RWPE2 (cell line): ENCODE measurements at regions not wholly inside any gene's neighbourhood (a gene's known extent, or its start where the extent isn't known, plus 50 kb on each side); places are given as distances from the start of the nearest gene placed in this dataset.

Experiments
- ATAC-seq: fragments of 200-7000 bp; cut with Tn5 transposase; 3 replicates; pipeline ENCODE4 v1.9.1; 2021; ENCODE audit warnings: low read depth
- DNase-seq: peaks from one replicate; pipeline ENCODE4 v3.0.0-alpha.2; 2020; ENCODE audit warnings: low spot score
- H3K27ac ChIP-seq: fragments of 450-650 bp; 2 replicates; pipeline ENCODE4 v1.5.1; 2017; ENCODE audit warnings: mild to moderate bottlenecking; ENCODE audit not compliant: poor library complexity, severe bottlenecking
- H3K27me3 ChIP-seq: fragments of 250-450 bp; sonication (Bioruptor Pico); 2 replicates; pipeline ENCODE4 v1.5.1; 2021; ENCODE audit warnings: mild to moderate bottlenecking, moderate library complexity; ENCODE audit not compliant: insufficient read depth, poor library complexity, severe bottlenecking
- H3K36me3 ChIP-seq: fragments of 250-450 bp; sonication (Bioruptor Pico); 2 replicates; pipeline ENCODE4 v1.5.1; 2020; ENCODE audit warnings: low read depth, mild to moderate bottlenecking, moderate library complexity
- H3K4me1 ChIP-seq: fragments of 250-450 bp; sonication (Bioruptor Pico); 2 replicates; pipeline ENCODE4 v1.5.1; 2021; ENCODE audit warnings: mild to moderate bottlenecking, moderate library complexity; ENCODE audit not compliant: insufficient read depth, poor library complexity, severe bottlenecking
- H3K4me3 ChIP-seq: fragments of 250-450 bp; sonication (Bioruptor Pico); 2 replicates; pipeline ENCODE4 v1.5.1; 2021; ENCODE audit warnings: mild to moderate bottlenecking, moderate library complexity; ENCODE audit not compliant: severe bottlenecking
- H3K9me3 ChIP-seq: fragments of 250-450 bp; sonication (Bioruptor Pico); 2 replicates; pipeline ENCODE4 v1.5.1; 2021; ENCODE audit warnings: mild to moderate bottlenecking, moderate library complexity; ENCODE audit not compliant: severe bottlenecking
- TF ChIP-seq, protein P1 (sequence below): fragments of 450-650 bp; IDR thresholded peaks from one replicate; pipeline ENCODE4 v1.5.1; 2017; ENCODE audit warnings: mild to moderate bottlenecking, moderate library complexity; ENCODE audit not compliant: poor library complexity, severe bottlenecking

DNA sequence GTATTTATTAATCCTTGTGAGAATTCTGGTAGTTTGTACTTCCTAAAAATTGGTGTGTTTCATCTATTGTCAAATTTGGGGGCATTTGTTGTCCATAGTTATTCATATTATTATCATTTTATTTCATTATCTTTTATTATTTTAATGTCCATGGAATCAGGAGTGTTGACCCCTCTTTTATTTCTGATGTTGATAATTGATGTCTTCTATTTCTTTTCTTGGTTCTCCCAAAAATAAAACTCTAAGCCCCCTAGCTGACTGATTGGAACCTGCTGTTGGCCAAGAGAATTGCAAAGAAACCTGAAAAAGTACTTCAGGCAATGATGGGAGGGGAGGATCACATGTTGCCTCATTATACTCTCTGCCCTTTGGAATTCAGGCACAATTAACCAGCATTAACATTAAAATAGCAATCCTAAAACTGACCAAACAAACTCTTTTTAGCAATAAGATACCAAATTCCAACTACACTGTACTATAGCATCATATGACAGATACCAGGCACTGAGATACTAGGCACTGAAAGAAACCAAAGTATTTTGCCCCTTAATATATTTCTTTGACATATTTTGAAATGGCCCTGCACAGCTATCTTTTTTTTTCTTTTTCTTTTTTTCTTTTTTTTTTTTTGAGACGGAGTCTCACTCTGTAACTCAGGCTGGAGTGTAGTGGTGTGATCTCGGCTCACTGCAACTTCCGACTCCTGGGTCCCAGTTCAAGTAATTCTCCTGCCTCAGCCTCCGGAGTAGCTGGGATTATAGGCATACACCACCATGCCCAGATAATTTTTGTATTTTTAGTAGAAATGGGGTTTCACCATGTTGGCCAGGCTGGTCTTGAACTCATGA lies 1097.2 kb upstream of the CNTNAP5 start:
- Histone ChIP-seq H3K4me3 (no peak overlapping the region), H3K36me3 (no peaks in the 10 kb centered on the region), H3K27ac (no peak overlapping the region), H3K9me3 (no peaks in the 10 kb centered on the region), H3K4me1 (no peaks in the 10 kb centered on the region), H3K27me3 (no peaks in the 10 kb centered on the region)
- DNase-seq (no peak), ATAC-seq (no peak)
- TF ChIP-seq, protein P1, sequence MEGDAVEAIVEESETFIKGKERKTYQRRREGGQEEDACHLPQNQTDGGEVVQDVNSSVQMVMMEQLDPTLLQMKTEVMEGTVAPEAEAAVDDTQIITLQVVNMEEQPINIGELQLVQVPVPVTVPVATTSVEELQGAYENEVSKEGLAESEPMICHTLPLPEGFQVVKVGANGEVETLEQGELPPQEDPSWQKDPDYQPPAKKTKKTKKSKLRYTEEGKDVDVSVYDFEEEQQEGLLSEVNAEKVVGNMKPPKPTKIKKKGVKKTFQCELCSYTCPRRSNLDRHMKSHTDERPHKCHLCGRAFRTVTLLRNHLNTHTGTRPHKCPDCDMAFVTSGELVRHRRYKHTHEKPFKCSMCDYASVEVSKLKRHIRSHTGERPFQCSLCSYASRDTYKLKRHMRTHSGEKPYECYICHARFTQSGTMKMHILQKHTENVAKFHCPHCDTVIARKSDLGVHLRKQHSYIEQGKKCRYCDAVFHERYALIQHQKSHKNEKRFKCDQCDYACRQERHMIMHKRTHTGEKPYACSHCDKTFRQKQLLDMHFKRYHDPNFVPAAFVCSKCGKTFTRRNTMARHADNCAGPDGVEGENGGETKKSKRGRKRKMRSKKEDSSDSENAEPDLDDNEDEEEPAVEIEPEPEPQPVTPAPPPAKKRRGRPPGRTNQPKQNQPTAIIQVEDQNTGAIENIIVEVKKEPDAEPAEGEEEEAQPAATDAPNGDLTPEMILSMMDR: no peak

DNA sequence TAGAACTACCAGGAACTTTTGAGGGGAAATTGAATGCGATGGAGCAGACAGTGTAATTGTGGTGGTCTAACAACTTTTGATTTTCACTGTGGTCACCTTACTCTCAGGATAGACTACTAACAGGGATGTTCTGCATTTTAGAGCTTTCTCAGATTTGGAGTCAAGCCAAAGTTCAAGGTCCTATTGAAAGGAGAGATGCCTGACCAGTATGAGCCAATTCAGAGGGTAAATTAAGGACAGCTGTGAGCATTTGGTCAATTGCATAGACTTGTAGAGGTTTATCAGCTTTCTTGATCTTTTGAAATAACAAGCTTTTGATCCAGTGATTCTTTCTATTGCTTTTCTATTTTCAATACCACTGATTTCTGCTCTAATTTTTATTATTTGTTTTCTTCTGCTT lies 1095.7 kb upstream of the CNTNAP5 start:
- Histone ChIP-seq H3K27ac (no peak overlapping the region), H3K36me3 (no peaks in the 10 kb centered on the region), H3K4me3 (no peak overlapping the region), H3K27me3 (no peaks in the 10 kb centered on the region), H3K9me3 (no peaks in the 10 kb centered on the region), H3K4me1 (no peaks in the 10 kb centered on the region)
- TF ChIP-seq, protein P1: no peak
- ATAC-seq (no peak), DNase-seq (no peak)

DNA sequence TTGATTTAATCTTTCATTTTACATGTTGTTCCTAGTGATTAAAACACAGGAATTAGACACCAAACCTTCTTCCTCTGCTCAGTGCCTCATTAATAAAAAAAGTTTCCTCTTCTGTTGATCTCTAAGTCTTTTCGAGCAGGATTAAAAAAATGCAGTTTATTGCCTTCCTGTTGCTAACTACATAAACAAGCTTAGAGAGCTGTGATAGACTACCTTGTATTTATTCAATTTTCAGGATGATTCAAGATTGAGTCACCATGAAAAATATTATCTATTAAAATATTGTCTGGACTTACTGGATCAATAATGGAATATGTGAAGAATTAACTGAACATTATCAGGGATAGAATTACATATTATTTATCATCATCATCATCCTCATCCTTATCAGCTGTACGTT lies 1089.6 kb upstream of the CNTNAP5 start:
- Histone ChIP-seq H3K36me3 (no peaks in the 10 kb centered on the region), H3K4me1 (no peaks in the 10 kb centered on the region), H3K4me3 (no peak overlapping the region), H3K27ac (no peak overlapping the region), H3K27me3 (peaks cover 2% of the 10 kb centered on the region), H3K9me3 (no peaks in the 10 kb centered on the region)
- ATAC-seq: no peak
- TF ChIP-seq, protein P1: no peak
- no peak for DNase-seq

DNA sequence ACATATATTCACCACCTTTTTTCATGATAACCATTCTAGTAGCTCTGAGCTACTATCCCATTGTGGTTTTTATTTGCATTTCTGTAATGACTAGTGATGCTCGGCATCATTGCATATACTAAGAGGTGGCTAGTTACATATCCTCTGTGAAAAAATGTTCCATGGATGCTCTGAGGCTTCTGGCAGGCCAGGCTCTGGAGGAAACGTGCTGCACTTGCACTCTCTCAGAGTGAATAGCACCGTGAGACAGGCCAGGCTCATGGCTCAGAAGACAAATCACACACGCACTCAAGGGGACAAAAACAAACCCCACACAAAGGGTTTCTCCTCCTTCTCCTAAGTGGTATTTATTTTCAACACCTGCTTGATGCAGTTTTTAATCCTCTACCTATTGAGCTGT lies 1085.3 kb upstream of the CNTNAP5 start:
- no peak overlapping the region for H3K27ac ChIP-seq
- ATAC-seq (no peak), DNase-seq (no peak)
- peaks cover 10% of the 10 kb centered on the region for H3K27me3 ChIP-seq
- H3K4me1 ChIP-seq: peaks cover 3% of the 10 kb centered on the region
- no peaks in the 10 kb centered on the region for H3K36me3 ChIP-seq
- TF ChIP-seq, protein P1: no peak
- H3K9me3 ChIP-seq: no peaks in the 10 kb centered on the region
- H3K4me3 ChIP-seq: no peak overlapping the region

DNA sequence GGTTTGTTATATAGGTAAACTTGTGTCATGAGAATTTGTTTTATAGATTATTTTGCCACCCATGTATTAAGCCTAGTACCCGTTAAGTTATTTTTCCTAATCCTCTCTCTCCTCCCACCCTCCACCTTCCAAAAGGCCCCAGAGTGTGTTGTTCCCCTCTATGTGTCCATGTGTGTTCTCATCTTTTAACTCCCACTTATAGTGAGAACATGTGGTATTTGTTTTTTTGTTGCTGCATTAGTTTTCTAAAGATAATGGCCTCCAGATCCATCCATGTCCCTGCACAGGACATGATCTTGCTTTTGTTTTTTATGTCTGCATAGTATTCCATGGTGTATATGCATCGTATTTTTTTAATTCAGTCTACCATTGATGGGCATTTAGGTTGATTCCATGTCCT lies 1075.6 kb upstream of the CNTNAP5 start:
- TF ChIP-seq, protein P1: no peak
- ATAC-seq: no peak
- DNase-seq: no peak

More for the DNA sequence above, 1075.6 kb upstream of the CNTNAP5 start:
- Histone ChIP-seq H3K4me1 (no peaks in the 10 kb centered on the region), H3K27ac (no peak overlapping the region), H3K9me3 (no peaks in the 10 kb centered on the region), H3K4me3 (no peak overlapping the region), H3K27me3 (peaks cover 10% of the 10 kb centered on the region), H3K36me3 (no peaks in the 10 kb centered on the region)
